Glomerular endothelial cell (primary cell): ENCODE measurements at regions not wholly inside any gene's neighbourhood (a gene's known extent, or its start where the extent isn't known, plus 50 kb on each side); places are given as distances from the start of the nearest gene placed in this dataset.

Experiments
- DNase-seq: peaks from one replicate; pipeline ENCODE4 v3.0.0-alpha.2; 2011; ENCODE audit warnings: low read depth, low spot score; ENCODE audit errors: extremely low read depth

- no peak for DNase-seq
These were observed 1181.3 kb downstream of the BRD1 start for GRCh38 chr22:48646216-48646925.

GRCh38 chr22:48645766-48646165 lies 1181.9 kb downstream of the BRD1 start:
- DNase-seq = no peak

GRCh38 chr22:48644997-48645396 lies 1182.7 kb downstream of the BRD1 start:
- no peak for DNase-seq

GRCh38 chr22:48644108-48644507 lies 1183.6 kb downstream of the BRD1 start:
- DNase-seq = no peak

GRCh38 chr22:48643066-48643731 lies 1184.5 kb downstream of the BRD1 start:
- no peak for DNase-seq

- no peak for DNase-seq
These were observed 1185.1 kb downstream of the BRD1 start for GRCh38 chr22:48642550-48642949.

GRCh38 chr22:48641906-48642475 lies 1185.7 kb downstream of the BRD1 start:
- no peak for DNase-seq

- DNase-seq = no peak
These were observed 1186.5 kb downstream of the BRD1 start for GRCh38 chr22:48640890-48641841.

GRCh38 chr22:48639896-48640748 lies 1187.6 kb downstream of the BRD1 start:
- DNase-seq = no peak

- no peak for DNase-seq
These were observed 1188.5 kb downstream of the BRD1 start for GRCh38 chr22:48639021-48639795.

- no peak for DNase-seq
These were observed 1190.4 kb downstream of the BRD1 start for GRCh38 chr22:48637231-48637630.

- DNase-seq = no peak
These were observed 1190.9 kb downstream of the BRD1 start for GRCh38 chr22:48636746-48637145.

GRCh38 chr22:48635816-48636215 lies 1191.9 kb downstream of the BRD1 start:
- no peak for DNase-seq

GRCh38 chr22:48635031-48635430 lies 1192.6 kb downstream of the BRD1 start:
- no peak for DNase-seq

GRCh38 chr22:48633996-48634836 lies 1193.5 kb downstream of the BRD1 start:
- DNase-seq = no peak

GRCh38 chr22:48632646-48633246 lies 1194.9 kb downstream of the BRD1 start:
- no peak for DNase-seq

- no peak for DNase-seq
These were observed 1196.3 kb downstream of the BRD1 start for GRCh38 chr22:48631288-48631863.

GRCh38 chr22:48630848-48631247 lies 1196.8 kb downstream of the BRD1 start:
- DNase-seq = no peak
